ENCODE measurements at regions not wholly inside any gene's neighbourhood (a gene's known extent, or its start where the extent isn't known, plus 50 kb on each side); places are given as distances from the start of the nearest gene placed in this dataset.

- TF ChIP-seq CTCF (IDR thresholded peaks at IDR 0.05) (no peak), POLR2A (IDR thresholded peaks at IDR 0.05) (no peak)
Measured at GRCh38 chr4:83890231-83890630, 354.3 kb downstream of the GPAT3 start.

Measured in testis (tissue), 2 donors.